ENCODE measurements at regions not wholly inside any gene's neighbourhood (a gene's known extent, or its start where the extent isn't known, plus 50 kb on each side); places are given as distances from the start of the nearest gene placed in this dataset.

GRCh38 chr22:48609279-48609865, 1218.3 kb downstream of the BRD1 start:
- TF ChIP-seq, protein P1, sequence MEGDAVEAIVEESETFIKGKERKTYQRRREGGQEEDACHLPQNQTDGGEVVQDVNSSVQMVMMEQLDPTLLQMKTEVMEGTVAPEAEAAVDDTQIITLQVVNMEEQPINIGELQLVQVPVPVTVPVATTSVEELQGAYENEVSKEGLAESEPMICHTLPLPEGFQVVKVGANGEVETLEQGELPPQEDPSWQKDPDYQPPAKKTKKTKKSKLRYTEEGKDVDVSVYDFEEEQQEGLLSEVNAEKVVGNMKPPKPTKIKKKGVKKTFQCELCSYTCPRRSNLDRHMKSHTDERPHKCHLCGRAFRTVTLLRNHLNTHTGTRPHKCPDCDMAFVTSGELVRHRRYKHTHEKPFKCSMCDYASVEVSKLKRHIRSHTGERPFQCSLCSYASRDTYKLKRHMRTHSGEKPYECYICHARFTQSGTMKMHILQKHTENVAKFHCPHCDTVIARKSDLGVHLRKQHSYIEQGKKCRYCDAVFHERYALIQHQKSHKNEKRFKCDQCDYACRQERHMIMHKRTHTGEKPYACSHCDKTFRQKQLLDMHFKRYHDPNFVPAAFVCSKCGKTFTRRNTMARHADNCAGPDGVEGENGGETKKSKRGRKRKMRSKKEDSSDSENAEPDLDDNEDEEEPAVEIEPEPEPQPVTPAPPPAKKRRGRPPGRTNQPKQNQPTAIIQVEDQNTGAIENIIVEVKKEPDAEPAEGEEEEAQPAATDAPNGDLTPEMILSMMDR (IDR thresholded peaks at IDR 0.05) = no peak
- TF ChIP-seq EP300 (IDR thresholded peaks at IDR 0.05) = no peak
